ENCODE measurements at regions not wholly inside any gene's neighbourhood (a gene's known extent, or its start where the extent isn't known, plus 50 kb on each side); places are given as distances from the start of the nearest gene placed in this dataset.

DNA sequence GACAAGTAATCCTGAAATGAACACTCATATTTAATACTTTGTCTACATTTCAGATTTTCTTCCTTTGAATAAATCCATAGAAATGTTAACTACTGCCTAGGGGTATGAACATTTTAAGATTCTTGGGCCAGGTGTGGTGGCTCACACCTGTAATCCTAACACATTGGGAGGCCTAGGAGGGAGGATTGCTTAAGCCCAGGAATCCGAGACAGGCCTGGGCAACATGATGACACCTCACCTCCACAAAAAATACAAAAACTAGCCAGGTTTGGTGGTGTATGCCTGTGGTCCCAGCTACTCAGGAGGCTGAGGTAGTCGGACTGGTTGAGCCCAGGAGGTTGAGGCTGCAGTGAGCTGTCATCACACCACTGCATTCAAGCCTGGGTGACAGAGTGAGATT lies 73.9 kb upstream of the PIAS1 start:
- no peaks in the 10 kb centered on the region for H3K79me2 ChIP-seq (replicated peaks; ENCODE audit: insufficient read depth)
- ATAC-seq: no peak
- H3F3A ChIP-seq (replicated peaks; ENCODE audit: low read depth): no peaks in the 10 kb centered on the region
- H3K9me3 Mint-ChIP-seq: peaks cover 3% of the 10 kb centered on the region; the same call in 2 of the 3 replicates
- no peaks in the 10 kb centered on the region for H3K4me1 ChIP-seq (ENCODE audit: insufficient read depth)
- H3K36me3 ChIP-seq (ENCODE audit: insufficient read depth): no peaks in the 10 kb centered on the region
- no peaks in the 10 kb centered on the region for H4K20me1 ChIP-seq (replicated peaks; ENCODE audit: insufficient read depth)
- peaks cover 4% of the 10 kb centered on the region; the same call in 2 of the 3 replicates for H3K4me1 Mint-ChIP-seq
- DNase-seq (ENCODE audit: low spot score): no peak
- H3K4me3 Mint-ChIP-seq: no peak overlapping the region
- TF ChIP-seq, protein P1, sequence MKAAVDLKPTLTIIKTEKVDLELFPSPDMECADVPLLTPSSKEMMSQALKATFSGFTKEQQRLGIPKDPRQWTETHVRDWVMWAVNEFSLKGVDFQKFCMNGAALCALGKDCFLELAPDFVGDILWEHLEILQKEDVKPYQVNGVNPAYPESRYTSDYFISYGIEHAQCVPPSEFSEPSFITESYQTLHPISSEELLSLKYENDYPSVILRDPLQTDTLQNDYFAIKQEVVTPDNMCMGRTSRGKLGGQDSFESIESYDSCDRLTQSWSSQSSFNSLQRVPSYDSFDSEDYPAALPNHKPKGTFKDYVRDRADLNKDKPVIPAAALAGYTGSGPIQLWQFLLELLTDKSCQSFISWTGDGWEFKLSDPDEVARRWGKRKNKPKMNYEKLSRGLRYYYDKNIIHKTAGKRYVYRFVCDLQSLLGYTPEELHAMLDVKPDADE (IDR thresholded peaks at IDR 0.05): no peak
- TF ChIP-seq EZH2 (IDR thresholded peaks at IDR 0.05; ENCODE audit: low read depth, unreplicated experiment) (no peak), EZH2phosphoT487 (IDR thresholded peaks at IDR 0.05; ENCODE audit: unreplicated experiment) (no peak), CREB1 (CRISPR knock-in tag; IDR thresholded peaks at IDR 0.05; ENCODE audit: low read depth) (no peak), ZNF114 (CRISPR knock-in tag; IDR thresholded peaks at IDR 0.05) (no peak), POLR2AphosphoS5 (IDR thresholded peaks at IDR 0.05; ENCODE audit: low read depth) (no peak), ZNF331 (CRISPR knock-in tag; IDR thresholded peaks at IDR 0.05; ENCODE audit: low read depth) (no peak)
- TF ChIP-seq, protein P2, sequence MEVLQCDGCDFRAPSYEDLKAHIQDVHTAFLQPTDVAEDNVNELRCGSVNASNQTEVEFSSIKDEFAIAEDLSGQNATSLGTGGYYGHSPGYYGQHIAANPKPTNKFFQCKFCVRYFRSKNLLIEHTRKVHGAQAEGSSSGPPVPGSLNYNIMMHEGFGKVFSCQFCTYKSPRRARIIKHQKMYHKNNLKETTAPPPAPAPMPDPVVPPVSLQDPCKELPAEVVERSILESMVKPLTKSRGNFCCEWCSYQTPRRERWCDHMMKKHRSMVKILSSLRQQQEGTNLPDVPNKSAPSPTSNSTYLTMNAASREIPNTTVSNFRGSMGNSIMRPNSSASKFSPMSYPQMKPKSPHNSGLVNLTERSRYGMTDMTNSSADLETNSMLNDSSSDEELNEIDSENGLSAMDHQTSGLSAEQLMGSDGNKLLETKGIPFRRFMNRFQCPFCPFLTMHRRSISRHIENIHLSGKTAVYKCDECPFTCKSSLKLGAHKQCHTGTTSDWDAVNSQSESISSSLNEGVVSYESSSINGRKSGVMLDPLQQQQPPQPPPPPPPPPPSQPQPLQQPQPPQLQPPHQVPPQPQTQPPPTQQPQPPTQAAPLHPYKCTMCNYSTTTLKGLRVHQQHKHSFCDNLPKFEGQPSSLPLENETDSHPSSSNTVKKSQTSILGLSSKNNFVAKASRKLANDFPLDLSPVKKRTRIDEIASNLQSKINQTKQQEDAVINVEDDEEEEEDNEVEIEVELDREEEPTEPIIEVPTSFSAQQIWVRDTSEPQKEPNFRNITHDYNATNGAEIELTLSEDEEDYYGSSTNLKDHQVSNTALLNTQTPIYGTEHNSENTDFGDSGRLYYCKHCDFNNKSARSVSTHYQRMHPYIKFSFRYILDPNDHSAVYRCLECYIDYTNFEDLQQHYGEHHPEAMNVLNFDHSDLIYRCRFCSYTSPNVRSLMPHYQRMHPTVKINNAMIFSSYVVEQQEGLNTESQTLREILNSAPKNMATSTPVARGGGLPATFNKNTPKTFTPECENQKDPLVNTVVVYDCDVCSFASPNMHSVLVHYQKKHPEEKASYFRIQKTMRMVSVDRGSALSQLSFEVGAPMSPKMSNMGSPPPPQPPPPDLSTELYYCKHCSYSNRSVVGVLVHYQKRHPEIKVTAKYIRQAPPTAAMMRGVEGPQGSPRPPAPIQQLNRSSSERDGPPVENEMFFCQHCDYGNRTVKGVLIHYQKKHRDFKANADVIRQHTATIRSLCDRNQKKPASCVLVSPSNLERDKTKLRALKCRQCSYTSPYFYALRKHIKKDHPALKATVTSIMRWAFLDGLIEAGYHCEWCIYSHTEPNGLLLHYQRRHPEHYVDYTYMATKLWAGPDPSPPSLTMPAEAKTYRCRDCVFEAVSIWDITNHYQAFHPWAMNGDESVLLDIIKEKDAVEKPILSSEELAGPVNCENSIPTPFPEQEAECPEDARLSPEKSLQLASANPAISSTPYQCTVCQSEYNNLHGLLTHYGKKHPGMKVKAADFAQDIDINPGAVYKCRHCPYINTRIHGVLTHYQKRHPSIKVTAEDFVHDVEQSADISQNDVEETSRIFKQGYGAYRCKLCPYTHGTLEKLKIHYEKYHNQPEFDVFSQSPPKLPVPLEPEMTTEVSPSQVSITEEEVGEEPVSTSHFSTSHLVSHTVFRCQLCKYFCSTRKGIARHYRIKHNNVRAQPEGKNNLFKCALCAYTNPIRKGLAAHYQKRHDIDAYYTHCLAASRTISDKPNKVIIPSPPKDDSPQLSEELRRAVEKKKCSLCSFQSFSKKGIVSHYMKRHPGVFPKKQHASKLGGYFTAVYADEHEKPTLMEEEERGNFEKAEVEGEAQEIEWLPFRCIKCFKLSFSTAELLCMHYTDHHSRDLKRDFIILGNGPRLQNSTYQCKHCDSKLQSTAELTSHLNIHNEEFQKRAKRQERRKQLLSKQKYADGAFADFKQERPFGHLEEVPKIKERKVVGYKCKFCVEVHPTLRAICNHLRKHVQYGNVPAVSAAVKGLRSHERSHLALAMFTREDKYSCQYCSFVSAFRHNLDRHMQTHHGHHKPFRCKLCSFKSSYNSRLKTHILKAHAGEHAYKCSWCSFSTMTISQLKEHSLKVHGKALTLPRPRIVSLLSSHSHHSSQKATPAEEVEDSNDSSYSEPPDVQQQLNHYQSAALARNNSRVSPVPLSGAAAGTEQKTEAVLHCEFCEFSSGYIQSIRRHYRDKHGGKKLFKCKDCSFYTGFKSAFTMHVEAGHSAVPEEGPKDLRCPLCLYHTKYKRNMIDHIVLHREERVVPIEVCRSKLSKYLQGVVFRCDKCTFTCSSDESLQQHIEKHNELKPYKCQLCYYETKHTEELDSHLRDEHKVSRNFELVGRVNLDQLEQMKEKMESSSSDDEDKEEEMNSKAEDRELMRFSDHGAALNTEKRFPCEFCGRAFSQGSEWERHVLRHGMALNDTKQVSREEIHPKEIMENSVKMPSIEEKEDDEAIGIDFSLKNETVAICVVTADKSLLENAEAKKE (CRISPR knock-in tag; IDR thresholded peaks at IDR 0.05): no peak
- H2AFZ ChIP-seq: no peak overlapping the region
- no peak overlapping the region for H3K4me3 ChIP-seq
- no peak overlapping the region for H3K27ac Mint-ChIP-seq
- H3K27ac ChIP-seq (ENCODE audit: low read depth): no peak overlapping the region
- H3K27me3 Mint-ChIP-seq (ENCODE audit: insufficient read depth, low read depth, poor library complexity): peaks cover 4% of the 10 kb centered on the region
- no peaks in the 10 kb centered on the region for H3K9me2 ChIP-seq (ENCODE audit: insufficient read depth)
- peaks cover 3% of the 10 kb centered on the region; the same call in 2 of the 3 replicates for H3K36me3 Mint-ChIP-seq (ENCODE audit: low read depth)
- no peaks in the 10 kb centered on the region for H3K27me3 ChIP-seq (ENCODE audit: insufficient read depth)
- H3K4me2 ChIP-seq: no peak overlapping the region
